Stimulated activated CD8-positive, alpha-beta memory T cell treated with anti-CD3 and anti-CD28 coated beads, Interleukin-15, amount 100 ng/mL, for 1 hour (primary cell): ENCODE measurements at regions not wholly inside any gene's neighbourhood (a gene's known extent, or its start where the extent isn't known, plus 50 kb on each side); places are given as distances from the start of the nearest gene placed in this dataset.

ENCODE experiments used
- DNase-seq: peaks from one replicate; pipeline ENCODE4 v3.0.0-alpha.2; 2020; ENCODE audit warnings: low read depth

GRCh38 chr2:226526716-226527115, 272.9 kb downstream of the IRS1 start:
- no peak for DNase-seq

- no peak for DNase-seq
Observed at GRCh38 chr2:226524381-226524843, 275.2 kb downstream of the IRS1 start.

GRCh38 chr2:226520723-226521122, 278.9 kb downstream of the IRS1 start:
- no peak for DNase-seq

GRCh38 chr2:226515344-226516055, 284.1 kb downstream of the IRS1 start:
- no peak for DNase-seq

GRCh38 chr2:226514895-226515294, 284.7 kb downstream of the IRS1 start:
- no peak for DNase-seq

- no peak for DNase-seq
Observed at GRCh38 chr2:226511311-226511710, 288.3 kb downstream of the IRS1 start.

- DNase-seq: no peak
Observed at GRCh38 chr2:226508683-226509082, 290.9 kb downstream of the IRS1 start.

- DNase-seq: no peak
Observed at GRCh38 chr2:226508005-226508404, 291.6 kb downstream of the IRS1 start.

GRCh38 chr2:226497146-226497909, 302.3 kb downstream of the IRS1 start:
- no peak for DNase-seq

GRCh38 chr2:226496273-226496550, 303.4 kb downstream of the IRS1 start:
- no peak for DNase-seq

GRCh38 chr2:226495466-226496272, 304.0 kb downstream of the IRS1 start:
- DNase-seq: no peak

GRCh38 chr2:226491112-226491511, 308.5 kb downstream of the IRS1 start:
- DNase-seq: no peak

GRCh38 chr2:226489775-226490541, 309.7 kb downstream of the IRS1 start:
- no peak for DNase-seq

GRCh38 chr2:226488034-226488433, 311.6 kb downstream of the IRS1 start:
- no peak for DNase-seq

GRCh38 chr2:226487573-226487972, 312.0 kb downstream of the IRS1 start:
- DNase-seq: no peak

- no peak for DNase-seq
Observed at GRCh38 chr2:226483745-226484619, 315.6 kb downstream of the IRS1 start.

- no peak for DNase-seq
Observed at GRCh38 chr2:226483143-226483542, 316.5 kb downstream of the IRS1 start.

GRCh38 chr2:226478109-226478809, 321.4 kb downstream of the IRS1 start:
- no peak for DNase-seq

- no peak for DNase-seq
Observed at GRCh38 chr2:226477221-226478108, 322.2 kb downstream of the IRS1 start.
